GM04504 (cell line): ENCODE measurements at regions not wholly inside any gene's neighbourhood (a gene's known extent, or its start where the extent isn't known, plus 50 kb on each side); places are given as distances from the start of the nearest gene placed in this dataset.
"Not testable (repeated sequence)": the region's sequence is repeated elsewhere in the genome, so short reads cannot be mapped to it uniquely, and the experiment has no call there.

Experiments used
- DNase-seq: peaks from one replicate; pipeline ENCODE4 v3.0.0-alpha.2; 2012; ENCODE audit warnings: low read depth

DNA sequence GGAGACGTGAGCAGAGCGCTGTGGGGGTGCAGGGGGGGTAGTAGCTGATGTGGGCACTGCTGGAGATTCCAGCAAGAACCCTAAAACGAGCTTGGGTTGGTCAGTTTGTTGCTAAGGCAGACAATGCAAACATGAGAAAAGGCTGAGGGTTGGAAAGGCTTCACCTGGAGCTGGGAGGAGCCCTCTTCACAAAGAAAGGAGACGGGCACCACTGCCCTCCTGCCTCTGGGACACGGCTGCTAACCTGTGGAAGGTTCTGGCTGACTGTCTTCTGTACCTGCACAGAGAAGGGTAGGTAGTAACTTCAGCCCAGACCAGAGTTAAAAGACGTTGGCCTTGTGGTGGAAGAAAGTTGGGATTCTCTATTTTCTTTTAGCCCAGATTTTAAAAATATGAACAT, 108.7 kb downstream of the SUCLA2 start:
- no peak for DNase-seq

DNA sequence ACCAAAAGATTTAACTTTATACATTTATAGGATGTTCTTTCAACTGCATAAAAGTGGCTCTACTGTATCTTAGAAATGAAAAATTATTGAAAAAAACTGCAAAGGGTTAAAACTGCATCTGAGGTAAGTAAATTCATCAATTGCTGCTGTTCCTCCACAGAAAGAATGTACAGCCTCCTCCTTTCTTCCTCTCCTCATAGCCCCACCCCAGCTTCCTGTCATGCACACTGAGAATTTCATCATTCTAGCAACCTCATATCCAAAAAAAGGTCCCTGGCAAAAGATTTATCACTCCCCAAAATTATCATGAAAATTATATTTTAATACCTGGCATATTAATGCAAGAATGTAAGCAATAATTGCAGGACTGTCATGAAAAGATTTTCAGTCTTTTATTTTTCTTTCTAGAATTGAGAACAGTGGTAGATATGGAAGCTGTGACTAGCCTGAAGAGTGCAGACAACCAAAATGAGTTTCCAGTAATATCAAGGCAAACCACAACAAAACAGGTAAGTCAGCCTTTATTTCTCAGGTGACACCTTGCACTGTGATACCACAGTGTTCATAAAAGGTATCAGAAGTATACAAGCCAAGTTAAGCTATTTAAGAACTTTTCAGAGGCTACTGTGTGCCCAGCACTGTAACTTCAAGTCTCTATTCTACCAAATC, 110.8 kb downstream of the SUCLA2 start:
- no peak for DNase-seq

DNA sequence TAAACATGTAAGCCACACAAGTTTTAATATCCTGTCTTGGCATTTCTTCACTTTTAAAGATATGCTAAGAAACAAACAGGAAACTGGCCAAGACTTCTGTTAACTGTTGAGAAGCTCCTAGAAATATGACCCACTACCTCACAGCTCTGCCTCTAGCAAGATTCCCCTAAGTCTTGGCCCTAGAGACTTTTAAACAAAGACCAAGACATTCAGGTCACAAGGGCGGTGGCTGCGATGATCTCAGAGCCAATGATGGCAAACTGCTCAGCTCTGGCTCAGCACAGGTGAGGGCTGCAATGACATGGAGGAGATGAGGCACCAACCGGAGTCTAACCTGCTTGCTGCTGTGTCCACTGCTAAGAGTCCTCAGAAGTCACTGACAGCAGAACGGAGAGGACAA, 114.8 kb downstream of the SUCLA2 start:
- DNase-seq = no peak

DNA sequence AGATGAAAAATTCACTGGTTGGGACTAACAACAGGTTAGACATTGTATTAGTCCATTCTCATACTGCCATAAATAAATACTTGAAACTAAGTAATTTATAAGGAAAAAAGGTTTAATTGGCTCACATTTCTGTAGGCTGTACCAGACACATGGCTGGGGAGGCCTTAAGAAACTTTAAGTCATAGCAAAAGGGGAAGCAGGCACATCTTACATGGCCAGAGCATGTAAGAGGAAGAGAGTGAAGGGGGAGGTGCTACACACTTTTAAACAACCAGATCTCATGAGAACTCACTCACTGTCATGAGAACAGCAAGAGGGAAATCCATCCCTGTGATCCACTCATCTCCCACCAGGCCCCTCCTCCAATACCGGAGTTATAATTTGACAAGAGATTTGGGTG, 125.9 kb downstream of the SUCLA2 start:
- no peak for DNase-seq

DNA sequence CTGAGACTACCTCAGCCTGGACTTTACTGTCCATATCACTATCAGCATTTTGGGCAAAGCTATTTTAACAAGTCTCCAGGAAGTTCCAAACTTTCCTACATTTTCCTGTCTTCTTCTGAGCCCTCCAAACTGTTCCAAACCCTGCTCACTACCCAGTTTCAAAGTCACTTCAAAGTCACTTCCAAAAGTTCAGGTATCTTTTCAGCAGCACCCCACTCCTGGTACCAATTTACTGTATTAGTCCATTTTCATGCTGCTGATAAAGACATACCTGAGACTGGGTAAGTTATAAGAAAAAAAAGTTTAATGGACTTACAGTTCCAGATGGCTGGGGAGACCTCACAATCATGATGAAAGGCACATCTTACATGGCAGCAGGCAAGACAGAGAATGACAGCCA, 127.1 kb downstream of the SUCLA2 start:
- DNase-seq = not testable (repeated sequence)

DNA sequence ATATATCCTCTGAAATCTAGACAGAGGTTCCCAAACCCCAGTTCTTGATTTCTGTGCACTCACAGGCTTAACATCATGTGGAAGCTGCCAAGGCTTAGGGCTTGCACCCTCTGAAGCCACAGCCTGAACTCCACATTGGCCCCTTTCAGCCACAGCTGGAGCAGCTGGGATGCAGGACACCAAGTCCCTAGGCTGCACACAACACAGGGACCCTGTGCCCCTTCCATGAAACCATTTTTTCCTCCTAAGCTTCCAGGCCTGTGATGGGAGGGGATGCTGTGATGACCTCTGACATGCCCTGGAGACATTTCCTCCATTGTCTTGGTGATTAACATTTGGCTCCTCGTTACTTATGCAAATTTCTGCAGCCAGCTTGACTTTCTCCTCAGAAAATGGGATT, 127.8 kb downstream of the SUCLA2 start:
- DNase-seq = not testable (repeated sequence)

DNA sequence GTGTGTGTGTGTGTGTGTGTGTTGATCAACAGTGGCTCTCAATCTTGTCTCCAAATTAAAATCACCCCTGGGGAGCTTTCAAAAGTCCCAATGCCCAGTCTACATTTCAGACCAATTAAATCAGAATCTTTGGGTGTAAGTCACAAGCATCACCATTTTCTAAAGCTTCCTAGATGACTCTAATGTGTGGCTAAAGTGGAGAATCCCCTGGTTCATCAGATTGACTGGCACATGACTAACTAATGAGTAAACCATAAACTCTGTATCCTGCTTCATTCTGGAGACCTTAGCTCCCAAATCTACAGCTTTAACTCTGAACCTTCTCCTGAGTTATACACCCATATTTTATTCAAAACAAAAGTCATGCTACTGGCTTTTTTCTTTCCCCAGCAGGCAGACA, 131.3 kb downstream of the SUCLA2 start:
- no peak for DNase-seq

DNA sequence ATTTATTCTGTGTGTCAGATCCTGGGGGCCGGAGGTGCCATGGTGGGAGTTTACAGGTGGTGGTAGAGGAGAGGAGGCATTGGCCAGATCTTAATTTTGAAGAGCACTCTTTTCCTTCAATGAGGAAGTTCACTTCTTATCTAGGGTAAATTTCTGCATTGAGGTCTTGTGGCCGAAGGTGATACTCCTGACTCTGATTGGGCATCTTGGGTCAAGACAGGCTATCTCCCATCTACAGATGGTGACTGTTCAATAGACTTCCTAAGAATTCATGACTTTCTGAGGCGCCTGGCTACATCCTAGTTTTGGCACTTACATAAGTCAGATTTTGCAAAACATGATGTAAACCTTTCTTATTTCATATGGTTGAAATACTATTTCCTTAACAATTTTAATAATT, 135.2 kb downstream of the SUCLA2 start:
- DNase-seq = no peak

DNA sequence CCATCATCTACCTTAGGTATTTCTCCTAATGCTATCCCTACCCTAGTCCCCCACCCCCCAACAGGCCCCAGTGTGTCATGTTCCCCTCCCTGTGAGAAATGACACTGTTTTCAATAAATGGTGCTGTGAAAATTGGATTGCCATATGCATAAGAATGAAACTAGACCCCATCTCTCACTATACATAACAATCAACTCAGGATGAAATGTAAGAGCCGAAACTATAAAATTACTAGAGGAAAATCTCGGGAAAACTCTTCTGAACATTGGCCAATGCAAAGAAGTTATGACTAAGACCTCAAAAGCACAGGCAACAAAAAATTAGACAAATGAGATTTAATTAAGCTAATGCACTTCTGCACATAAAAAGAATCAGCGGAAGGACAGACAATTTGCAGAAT, 138.2 kb downstream of the SUCLA2 start:
- DNase-seq = no peak

- DNase-seq = peak; percentile 31
These were observed 141.9 kb downstream of the SUCLA2 start for GRCh38 chr13:47859165-47859564.

- DNase-seq = peak; percentile 44
These were observed 142.7 kb downstream of the SUCLA2 start for GRCh38 chr13:47858042-47859025.

DNA sequence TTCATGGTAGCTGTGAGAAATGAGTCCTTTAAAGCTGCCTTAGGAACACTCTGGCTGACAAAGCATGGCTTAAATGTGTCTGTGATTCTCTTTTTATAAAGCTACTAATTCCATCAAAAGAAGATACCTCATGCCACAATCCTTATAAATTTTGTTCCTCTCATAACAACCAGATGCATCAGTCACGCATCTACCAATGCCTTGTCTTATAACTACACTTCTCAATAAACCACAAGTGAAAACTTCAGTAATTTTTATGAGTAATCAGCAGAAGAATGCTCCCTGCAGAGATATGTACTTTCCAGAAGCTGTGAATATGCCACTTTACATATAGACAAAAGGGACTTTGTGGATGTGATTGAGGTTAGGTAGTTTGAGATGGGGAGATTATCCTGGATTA, 147.8 kb downstream of the SUCLA2 start:
- DNase-seq = peak; percentile 42

GRCh38 chr13:47846886-47847285, 154.2 kb downstream of the SUCLA2 start:
- no peak for DNase-seq

- no peak for DNase-seq
These were observed 155.1 kb downstream of the SUCLA2 start for GRCh38 chr13:47845981-47846380.

GRCh38 chr13:47843005-47843404, 158.1 kb downstream of the SUCLA2 start:
- DNase-seq = no peak

- no peak for DNase-seq
These were observed 159.9 kb downstream of the SUCLA2 start for GRCh38 chr13:47841151-47841550.

- DNase-seq = no peak
These were observed 163.2 kb downstream of the SUCLA2 start for GRCh38 chr13:47837906-47838305.

GRCh38 chr13:47837104-47837880, 163.8 kb downstream of the SUCLA2 start:
- DNase-seq = no peak

DNA sequence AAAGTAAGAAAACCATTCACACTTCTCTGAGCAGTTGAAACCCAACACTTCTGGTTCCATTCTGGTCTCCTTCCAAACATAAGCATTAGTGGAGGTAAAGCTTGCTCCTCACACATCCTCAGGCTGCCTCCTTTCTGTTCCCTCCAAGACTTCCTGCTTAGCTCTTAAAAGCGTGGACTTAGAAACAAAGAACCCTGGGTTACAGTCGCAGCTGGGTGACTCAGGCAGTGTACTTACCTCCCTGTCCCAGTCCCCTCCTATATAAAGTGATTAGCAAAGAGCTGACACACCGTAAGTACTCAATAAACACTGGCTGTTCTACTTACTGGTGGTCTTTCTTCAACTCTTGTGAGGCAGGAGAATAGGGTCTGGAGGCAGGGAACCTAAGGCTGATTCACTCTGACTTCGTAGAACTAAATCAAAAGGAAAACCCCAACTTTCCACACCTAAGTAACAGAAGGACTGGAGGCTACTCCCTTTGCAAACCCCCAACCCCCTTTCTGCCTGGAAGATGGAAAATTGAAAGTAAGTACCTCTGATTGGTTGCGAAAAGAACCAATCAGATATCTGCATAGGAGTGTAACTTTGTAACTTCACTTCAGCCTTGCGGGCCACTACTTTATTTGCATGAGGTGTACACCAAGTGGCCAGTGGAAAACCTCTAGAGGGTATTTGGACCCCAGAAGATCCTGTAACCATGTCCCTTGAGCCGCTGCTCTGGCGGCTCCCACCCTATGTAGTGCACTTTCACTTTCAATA, 165.4 kb downstream of the SUCLA2 start:
- no peak for DNase-seq

- no peak for DNase-seq
These were observed 168.6 kb downstream of the SUCLA2 start for GRCh38 chr13:47832458-47832972.

DNA sequence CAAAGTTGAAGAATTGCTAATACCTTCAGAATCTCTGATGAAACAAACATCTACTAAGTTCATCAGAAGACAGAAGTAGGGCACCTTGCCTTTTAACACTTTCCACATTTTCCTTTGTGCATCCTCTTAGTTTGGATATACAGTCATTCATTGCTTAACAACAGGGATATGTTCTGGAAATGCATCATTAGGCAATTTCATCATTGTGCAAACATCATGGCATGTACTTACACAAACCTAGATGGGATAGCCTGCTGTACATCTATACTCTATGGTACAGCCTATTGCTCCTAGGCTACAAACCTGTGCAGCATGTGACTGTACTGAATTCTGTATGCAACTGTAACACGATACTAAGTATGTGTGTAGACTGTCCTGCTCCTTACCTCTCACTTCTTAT, 169.8 kb downstream of the SUCLA2 start:
- DNase-seq = no peak

- peak; percentile 11 for DNase-seq
These were observed 171.4 kb downstream of the SUCLA2 start for GRCh38 chr13:47829690-47830089.
